OCI-M1 (cell line): ENCODE measurements at regions not wholly inside any gene's neighbourhood (a gene's known extent, or its start where the extent isn't known, plus 50 kb on each side); places are given as distances from the start of the nearest gene placed in this dataset.
"Not testable (repeated sequence)": the region's sequence is repeated elsewhere in the genome, so short reads cannot be mapped to it uniquely, and the experiment has no call there.

Source experiments
- DNase-seq: peaks from one replicate; lab custom pipeline; 2025; lab: John Stamatoyannopoulos, UW

- no peak for DNase-seq
Observed at GRCh38 chr9:129456549-129457324, 164.2 kb downstream of the C9orf50 start.

- no peak for DNase-seq
Observed at GRCh38 chr9:129455151-129455995, 165.5 kb downstream of the C9orf50 start.

- DNase-seq, result no peak
Observed at GRCh38 chr9:129454467-129455067, 166.3 kb downstream of the C9orf50 start.

- DNase-seq, result no peak
Observed at GRCh38 chr9:129453734-129454133, 167.2 kb downstream of the C9orf50 start.

- DNase-seq, result no peak
Observed at GRCh38 chr9:129451669-129452068, 169.2 kb downstream of the C9orf50 start.

GRCh38 chr9:129451089-129451656 is 169.7 kb downstream of the C9orf50 start:
- no peak for DNase-seq

- no peak for DNase-seq
Observed at GRCh38 chr9:129449066-129449465, 171.8 kb downstream of the C9orf50 start.

GRCh38 chr9:129446828-129447550 is 173.9 kb downstream of the C9orf50 start:
- no peak for DNase-seq

- DNase-seq, result no peak
Observed at GRCh38 chr9:129445794-129446306, 175.1 kb downstream of the C9orf50 start.

- not testable (repeated sequence) for DNase-seq
Observed at GRCh38 chr9:129443515-129444164, 177.3 kb downstream of the C9orf50 start.

- DNase-seq, result no peak
Observed at GRCh38 chr9:129442803-129443511, 177.9 kb downstream of the C9orf50 start.

GRCh38 chr9:129441852-129442251 is 179.0 kb downstream of the C9orf50 start:
- DNase-seq, result no peak

- DNase-seq, result no peak
Observed at GRCh38 chr9:129440435-129441186, 180.3 kb downstream of the C9orf50 start.

GRCh38 chr9:129439242-129439641 is 181.7 kb downstream of the C9orf50 start:
- DNase-seq, result no peak

- no peak for DNase-seq
Observed at GRCh38 chr9:129437626-129438323, 183.1 kb downstream of the C9orf50 start.

GRCh38 chr9:129436751-129437625 is 183.9 kb downstream of the C9orf50 start:
- peak; percentile 55 for DNase-seq

GRCh38 chr9:129435988-129436717 is 184.7 kb downstream of the C9orf50 start:
- DNase-seq, result no peak
